Right lobe of liver (tissue), 4 donors: ENCODE measurements at regions not wholly inside any gene's neighbourhood (a gene's known extent, or its start where the extent isn't known, plus 50 kb on each side); places are given as distances from the start of the nearest gene placed in this dataset.

Experiments
- POLR2A ChIP-seq: fragments of 450-650 bp; IDR thresholded peaks from one replicate; pipeline ENCODE4 v1.6.1; 2017; ENCODE audit warnings: antibody characterized with exemption, mild to moderate bottlenecking
- TF ChIP-seq, protein P1 (sequence below), 4 donors: fragments of 200-600 bp in 3 of 4; fragments of 450-650 bp in 1 of 4; IDR thresholded peaks; one replicate each; pipeline versions ENCODE4 v1.5.1 to v1.8.0; 2016 to 2022; ENCODE audit warnings: antibody characterized with exemption in 4 of 4, mild to moderate bottlenecking in 2 of 4
- donor health status: DM: no; HTN: no; CAD: no.
- donor health status: DM: no; HTN: no; CAD: no.
- donor health status: DM: no; HTN: yes; CAD: no.

DNA sequence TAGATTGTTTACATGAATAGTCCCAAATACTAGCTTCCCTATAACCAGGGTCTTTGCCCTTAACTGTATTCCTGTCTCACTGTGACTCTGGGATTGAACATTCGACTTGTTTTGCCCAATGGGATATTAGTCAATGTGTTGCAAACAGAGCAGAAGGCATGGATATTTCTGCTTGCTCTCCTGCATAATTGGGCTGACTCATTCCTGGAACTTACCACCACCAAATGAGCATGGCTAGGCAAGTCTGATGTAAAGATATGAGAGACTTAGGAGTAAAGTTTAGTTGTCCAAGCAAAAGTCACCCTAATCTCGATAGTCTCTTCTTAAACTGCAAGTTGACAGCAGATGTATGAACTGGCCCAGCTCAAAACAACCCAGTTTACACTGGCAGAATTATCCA is 273.5 kb upstream of the CCNG1 start:
- TF ChIP-seq, protein P1, sequence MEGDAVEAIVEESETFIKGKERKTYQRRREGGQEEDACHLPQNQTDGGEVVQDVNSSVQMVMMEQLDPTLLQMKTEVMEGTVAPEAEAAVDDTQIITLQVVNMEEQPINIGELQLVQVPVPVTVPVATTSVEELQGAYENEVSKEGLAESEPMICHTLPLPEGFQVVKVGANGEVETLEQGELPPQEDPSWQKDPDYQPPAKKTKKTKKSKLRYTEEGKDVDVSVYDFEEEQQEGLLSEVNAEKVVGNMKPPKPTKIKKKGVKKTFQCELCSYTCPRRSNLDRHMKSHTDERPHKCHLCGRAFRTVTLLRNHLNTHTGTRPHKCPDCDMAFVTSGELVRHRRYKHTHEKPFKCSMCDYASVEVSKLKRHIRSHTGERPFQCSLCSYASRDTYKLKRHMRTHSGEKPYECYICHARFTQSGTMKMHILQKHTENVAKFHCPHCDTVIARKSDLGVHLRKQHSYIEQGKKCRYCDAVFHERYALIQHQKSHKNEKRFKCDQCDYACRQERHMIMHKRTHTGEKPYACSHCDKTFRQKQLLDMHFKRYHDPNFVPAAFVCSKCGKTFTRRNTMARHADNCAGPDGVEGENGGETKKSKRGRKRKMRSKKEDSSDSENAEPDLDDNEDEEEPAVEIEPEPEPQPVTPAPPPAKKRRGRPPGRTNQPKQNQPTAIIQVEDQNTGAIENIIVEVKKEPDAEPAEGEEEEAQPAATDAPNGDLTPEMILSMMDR (IDR thresholded peaks at IDR 0.05), result no peak
- TF ChIP-seq POLR2A, result no peak
